ENCODE measurements at regions not wholly inside any gene's neighbourhood (a gene's known extent, or its start where the extent isn't known, plus 50 kb on each side); places are given as distances from the start of the nearest gene placed in this dataset.

DNA sequence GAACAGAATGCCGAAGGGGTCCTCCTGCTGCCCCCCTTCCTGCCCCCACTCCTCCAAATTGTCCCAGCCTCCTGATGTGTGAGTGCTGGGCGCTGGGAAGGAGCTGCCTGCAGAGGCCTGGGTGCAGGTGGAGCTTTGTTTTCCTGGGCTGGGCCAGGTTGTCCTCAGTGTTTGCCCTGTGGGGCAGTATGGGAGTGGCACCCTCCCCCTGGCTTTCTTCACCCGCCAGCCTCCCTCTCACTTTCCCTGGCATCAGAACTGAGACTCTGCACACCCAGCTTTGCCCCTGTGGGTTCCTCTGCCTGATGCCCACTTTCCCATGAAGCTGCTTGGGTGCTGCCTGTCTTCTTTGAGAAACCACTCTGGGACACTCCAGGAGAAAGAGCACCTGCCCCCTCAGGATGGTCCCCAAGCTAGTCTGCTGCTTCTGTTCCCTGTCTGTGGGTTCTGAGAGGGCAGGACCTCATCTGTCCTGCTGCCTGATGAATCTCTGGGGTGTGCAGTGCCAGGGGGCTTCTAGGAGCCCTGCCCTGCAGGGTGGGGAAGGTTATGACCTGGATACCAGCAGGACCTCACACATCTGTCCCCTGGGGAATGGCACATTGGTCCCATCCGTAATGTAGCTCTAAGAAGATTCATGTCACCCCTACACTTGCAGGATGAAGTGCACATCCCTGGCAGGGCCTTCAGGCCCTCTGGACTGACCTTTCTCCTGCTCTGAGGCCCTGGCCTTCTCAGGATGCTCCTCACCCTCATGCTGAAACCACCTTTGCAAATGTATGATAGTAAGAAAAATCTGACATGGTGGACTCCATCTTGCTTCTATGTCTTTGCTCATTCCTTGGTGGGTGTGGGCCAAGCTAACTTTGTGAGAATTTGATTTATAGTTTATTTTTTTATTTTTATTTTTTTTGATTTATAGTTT is 146.8 kb upstream of the HS6ST1 start:
- H3K4me3 ChIP-seq (ENCODE audit: low read depth in 1 of 2, low read length in 2 of 2) = no peak overlapping the region
- no peaks in the 10 kb centered on the region for H3K27me3 ChIP-seq (ENCODE audit: control insufficient read depth in 1 of 2, insufficient read depth in 2 of 2, low read length in 2 of 2)
- no peak overlapping the region for H3K27ac ChIP-seq (ENCODE audit: low read depth in 2 of 2, low read length in 1 of 2)
- no peaks in the 10 kb centered on the region for H3K36me3 ChIP-seq (ENCODE audit: control insufficient read depth in 2 of 2, insufficient read depth in 2 of 2, low read length in 1 of 2)
- peaks cover 11 to 24% of the 10 kb centered on the region in 2 donors for H3K9me3 ChIP-seq (ENCODE audit: control insufficient read depth in 2 of 2, insufficient read depth in 1 of 2, low read depth in 1 of 2, low read length in 1 of 2)
- peaks cover 0 to 6% of the 10 kb centered on the region in 2 donors for H3K4me1 ChIP-seq (ENCODE audit: control insufficient read depth in 2 of 2, insufficient read depth in 2 of 2, low read length in 1 of 2)
- WGBS, 2 donors = 42 to 64% methylated on average over 4 of the region's 4 CpGs

- H3K36me3 ChIP-seq (ENCODE audit: control insufficient read depth in 2 of 2, insufficient read depth in 2 of 2, low read length in 1 of 2) = no peaks in the 10 kb centered on the region
- H3K27me3 ChIP-seq (ENCODE audit: control insufficient read depth in 1 of 2, insufficient read depth in 2 of 2, low read length in 2 of 2) = no peaks in the 10 kb centered on the region
- H3K4me1 ChIP-seq (ENCODE audit: control insufficient read depth in 2 of 2, insufficient read depth in 2 of 2, low read length in 1 of 2) = peaks cover 0 to 6% of the 10 kb centered on the region in 2 donors
- H3K4me3 ChIP-seq (ENCODE audit: low read depth in 1 of 2, low read length in 2 of 2) = no peak overlapping the region
- peak overlapping the region in 1 of 2 donors; percentile 41 for H3K27ac ChIP-seq (ENCODE audit: low read depth in 2 of 2, low read length in 1 of 2)
- H3K9me3 ChIP-seq (ENCODE audit: control insufficient read depth in 2 of 2, insufficient read depth in 1 of 2, low read depth in 1 of 2, low read length in 1 of 2) = peaks cover 15 to 28% of the 10 kb centered on the region in 2 donors
- WGBS, 2 donors = 55% methylated on average over 2 of the region's 2 CpGs
Observed at GRCh38 chr2:128466376-128466775, 147.7 kb upstream of the HS6ST1 start.

DNA sequence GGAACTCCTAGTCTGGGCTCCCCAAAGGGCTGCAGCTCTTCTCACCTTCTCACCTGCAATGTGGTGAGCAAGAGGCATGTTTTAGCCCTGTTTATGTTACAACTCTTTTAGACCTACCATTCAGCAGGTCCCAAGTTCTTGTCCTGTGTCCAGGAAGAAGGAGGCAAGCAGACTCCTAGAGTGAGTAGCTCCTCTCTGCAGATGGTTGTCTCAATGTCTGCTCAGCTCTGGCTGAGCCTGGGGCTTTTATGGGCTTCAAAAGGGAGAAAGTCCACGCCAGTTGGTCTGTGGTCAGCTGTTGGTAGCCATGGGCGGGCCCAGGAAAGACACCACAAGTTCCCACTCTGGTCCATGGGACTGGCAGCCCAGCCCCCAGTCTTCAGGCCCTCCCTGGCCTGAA is 148.1 kb upstream of the HS6ST1 start:
- H3K4me1 ChIP-seq (ENCODE audit: control insufficient read depth in 2 of 2, insufficient read depth in 2 of 2, low read length in 1 of 2) = peaks cover 0 to 6% of the 10 kb centered on the region in 2 donors
- peak overlapping the region in 1 of 2 donors; percentile 41 for H3K27ac ChIP-seq (ENCODE audit: low read depth in 2 of 2, low read length in 1 of 2)
- peaks cover 15 to 28% of the 10 kb centered on the region in 2 donors for H3K9me3 ChIP-seq (ENCODE audit: control insufficient read depth in 2 of 2, insufficient read depth in 1 of 2, low read depth in 1 of 2, low read length in 1 of 2)
- no peaks in the 10 kb centered on the region for H3K36me3 ChIP-seq (ENCODE audit: control insufficient read depth in 2 of 2, insufficient read depth in 2 of 2, low read length in 1 of 2)
- WGBS, 2 donors = 90 to 94% methylated on average over 2 of the region's 2 CpGs
- no peaks in the 10 kb centered on the region for H3K27me3 ChIP-seq (ENCODE audit: control insufficient read depth in 1 of 2, insufficient read depth in 2 of 2, low read length in 2 of 2)
- no peak overlapping the region for H3K4me3 ChIP-seq (ENCODE audit: low read depth in 1 of 2, low read length in 2 of 2)

DNA sequence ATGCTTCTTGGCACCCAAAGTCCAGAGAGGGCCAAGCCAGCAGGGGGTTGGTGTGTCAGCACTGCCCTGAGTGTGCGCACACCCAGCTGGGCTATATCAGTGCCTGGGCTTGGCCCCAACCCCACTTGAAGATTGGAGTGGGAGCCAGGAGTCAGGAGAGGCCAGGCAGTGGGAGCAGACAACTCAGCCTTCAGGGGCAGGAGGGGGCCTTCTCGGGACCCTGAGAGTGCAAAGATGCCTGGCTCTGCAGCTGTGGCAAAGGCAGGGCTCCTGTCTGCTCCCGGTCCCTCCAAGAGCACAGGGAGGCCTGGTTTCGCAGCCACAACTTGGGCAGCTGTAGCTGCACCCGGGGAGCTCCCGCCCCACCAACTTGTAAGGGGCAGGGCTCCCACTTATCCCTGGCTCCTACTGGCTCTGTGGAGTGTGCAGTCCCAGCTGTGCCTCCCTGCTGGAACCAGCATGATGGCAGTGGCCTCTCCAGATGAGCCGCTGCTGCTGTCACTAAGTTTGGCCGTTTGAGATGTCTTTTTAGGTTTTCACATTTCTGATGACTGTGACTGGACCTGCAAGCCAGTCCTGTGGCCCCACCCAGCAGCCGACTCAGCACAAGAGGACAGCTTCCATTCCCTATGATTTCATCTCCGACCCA is 148.8 kb upstream of the HS6ST1 start:
- Histone ChIP-seq H3K36me3 (ENCODE audit: control insufficient read depth in 2 of 2, insufficient read depth in 2 of 2, low read length in 1 of 2) (no peaks in the 10 kb centered on the region), H3K9me3 (ENCODE audit: control insufficient read depth in 2 of 2, insufficient read depth in 1 of 2, low read depth in 1 of 2, low read length in 1 of 2) (peaks cover 15 to 28% of the 10 kb centered on the region in 2 donors), H3K4me1 (ENCODE audit: control insufficient read depth in 2 of 2, insufficient read depth in 2 of 2, low read length in 1 of 2) (peaks cover 0 to 6% of the 10 kb centered on the region in 2 donors), H3K4me3 (ENCODE audit: low read depth in 1 of 2, low read length in 2 of 2) (no peak overlapping the region), H3K27me3 (ENCODE audit: control insufficient read depth in 1 of 2, insufficient read depth in 2 of 2, low read length in 2 of 2) (no peaks in the 10 kb centered on the region), H3K27ac (ENCODE audit: low read depth in 2 of 2, low read length in 1 of 2) (no peak overlapping the region)
- 89 to 91% methylated on average over 10 of the region's 10 CpGs for WGBS, 2 donors

- Histone ChIP-seq H3K4me1 (ENCODE audit: control insufficient read depth in 2 of 2, insufficient read depth in 2 of 2, low read length in 1 of 2) (peaks cover 0 to 9% of the 10 kb centered on the region in 2 donors), H3K4me3 (ENCODE audit: low read depth in 1 of 2, low read length in 2 of 2) (no peak overlapping the region)
- WGBS, 2 donors = 82 to 84% methylated on average over 3 of the region's 3 CpGs
Observed at GRCh38 chr2:128468186-128468920, 149.7 kb upstream of the HS6ST1 start.

GRCh38 chr2:128469203-128469602 is 150.5 kb upstream of the HS6ST1 start:
- H3K9me3 ChIP-seq (ENCODE audit: control insufficient read depth in 2 of 2, insufficient read depth in 1 of 2, low read depth in 1 of 2, low read length in 1 of 2) = peaks cover 15 to 28% of the 10 kb centered on the region in 2 donors
- H3K27me3 ChIP-seq (ENCODE audit: control insufficient read depth in 1 of 2, insufficient read depth in 2 of 2, low read length in 2 of 2) = no peaks in the 10 kb centered on the region
- H3K27ac ChIP-seq (ENCODE audit: low read depth in 2 of 2, low read length in 1 of 2) = no peak overlapping the region
- H3K4me1 ChIP-seq (ENCODE audit: control insufficient read depth in 2 of 2, insufficient read depth in 2 of 2, low read length in 1 of 2) = peaks cover 0 to 12% of the 10 kb centered on the region in 2 donors
- H3K36me3 ChIP-seq (ENCODE audit: control insufficient read depth in 2 of 2, insufficient read depth in 2 of 2, low read length in 1 of 2) = no peaks in the 10 kb centered on the region
- WGBS, 2 donors = 87 to 89% methylated on average over 1 of the region's 1 CpG
- no peak overlapping the region for H3K4me3 ChIP-seq (ENCODE audit: low read depth in 1 of 2, low read length in 2 of 2)

More at GRCh38 chr2:128468186-128468920, 149.7 kb upstream of the HS6ST1 start:
- Histone ChIP-seq H3K9me3 (ENCODE audit: control insufficient read depth in 2 of 2, insufficient read depth in 1 of 2, low read depth in 1 of 2, low read length in 1 of 2) (peaks cover 15 to 28% of the 10 kb centered on the region in 2 donors), H3K27ac (ENCODE audit: low read depth in 2 of 2, low read length in 1 of 2) (no peak overlapping the region), H3K27me3 (ENCODE audit: control insufficient read depth in 1 of 2, insufficient read depth in 2 of 2, low read length in 2 of 2) (no peaks in the 10 kb centered on the region), H3K36me3 (ENCODE audit: control insufficient read depth in 2 of 2, insufficient read depth in 2 of 2, low read length in 1 of 2) (no peaks in the 10 kb centered on the region)

GRCh38 chr2:128469875-128470274 is 151.2 kb upstream of the HS6ST1 start:
- Histone ChIP-seq H3K4me1 (ENCODE audit: control insufficient read depth in 2 of 2, insufficient read depth in 2 of 2, low read length in 1 of 2) (peaks cover 0 to 12% of the 10 kb centered on the region in 2 donors), H3K4me3 (ENCODE audit: low read depth in 1 of 2, low read length in 2 of 2) (no peak overlapping the region), H3K36me3 (ENCODE audit: control insufficient read depth in 2 of 2, insufficient read depth in 2 of 2, low read length in 1 of 2) (no peaks in the 10 kb centered on the region), H3K27ac (ENCODE audit: low read depth in 2 of 2, low read length in 1 of 2) (no peak overlapping the region), H3K9me3 (ENCODE audit: control insufficient read depth in 2 of 2, insufficient read depth in 1 of 2, low read depth in 1 of 2, low read length in 1 of 2) (peaks cover 15 to 28% of the 10 kb centered on the region in 2 donors), H3K27me3 (ENCODE audit: control insufficient read depth in 1 of 2, insufficient read depth in 2 of 2, low read length in 2 of 2) (no peaks in the 10 kb centered on the region)
- 93 to 97% methylated on average over 3 of the region's 3 CpGs for WGBS, 2 donors

GRCh38 chr2:128472789-128473174 is 154.1 kb upstream of the HS6ST1 start:
- Histone ChIP-seq H3K27ac (ENCODE audit: low read depth in 2 of 2, low read length in 1 of 2) (peak overlapping the region in 1 of 2 donors; percentile 19), H3K9me3 (ENCODE audit: control insufficient read depth in 2 of 2, insufficient read depth in 1 of 2, low read depth in 1 of 2, low read length in 1 of 2) (peaks cover 8 to 23% of the 10 kb centered on the region in 2 donors), H3K4me3 (ENCODE audit: low read depth in 1 of 2, low read length in 2 of 2) (no peak overlapping the region), H3K4me1 (ENCODE audit: control insufficient read depth in 2 of 2, insufficient read depth in 2 of 2, low read length in 1 of 2) (peaks cover 0 to 8% of the 10 kb centered on the region in 2 donors), H3K27me3 (ENCODE audit: control insufficient read depth in 1 of 2, insufficient read depth in 2 of 2, low read length in 2 of 2) (no peaks in the 10 kb centered on the region), H3K36me3 (ENCODE audit: control insufficient read depth in 2 of 2, insufficient read depth in 2 of 2, low read length in 1 of 2) (no peaks in the 10 kb centered on the region)
- 37 to 42% methylated on average over 5 of the region's 5 CpGs for WGBS, 2 donors
